Activated CD4-positive, alpha-beta memory T cell treated with anti-CD3 and anti-CD28 coated beads for 36 hours (primary cell): ENCODE measurements at regions not wholly inside any gene's neighbourhood (a gene's known extent, or its start where the extent isn't known, plus 50 kb on each side); places are given as distances from the start of the nearest gene placed in this dataset.
"Not testable (repeated sequence)": the region's sequence is repeated elsewhere in the genome, so short reads cannot be mapped to it uniquely, and the experiment has no call there.

Source experiments
- CTCF ChIA-PET: fragments of 350-600 bp; sonication (Branson Sonifier 250); formaldehyde crosslinking; loops from one replicate; lab custom pipeline; 2021; ENCODE audit warnings: antibody characterized with exemption, inconsistent platforms; lab: Charles Lee
- POLR2A ChIA-PET: fragments of 350-600 bp; sonication (Branson Sonifier 250); formaldehyde crosslinking; loops from one replicate; lab custom pipeline; 2021; ENCODE audit warnings: antibody characterized with exemption; lab: Charles Lee
- DNase-seq: peaks from one replicate; pipeline ENCODE4 v3.0.0-alpha.2; 2020
- H3K27ac Mint-ChIP-seq: one replicate; pipeline ENCODE4 v1.8.0; 2021; ENCODE audit warnings: mixed read lengths
- H3K27me3 Mint-ChIP-seq: one replicate; pipeline ENCODE4 v1.8.0; 2021; ENCODE audit warnings: mixed read lengths
- H3K36me3 Mint-ChIP-seq: one replicate; pipeline ENCODE4 v1.8.0; 2021; ENCODE audit warnings: mixed read lengths
- H3K4me1 Mint-ChIP-seq: one replicate; pipeline ENCODE4 v1.8.0; 2021; ENCODE audit warnings: low read depth, mixed read lengths
- H3K4me3 Mint-ChIP-seq: one replicate; pipeline ENCODE4 v1.8.0; 2021; ENCODE audit warnings: mild to moderate bottlenecking, mixed read lengths
- H3K9me3 Mint-ChIP-seq: one replicate; pipeline ENCODE4 v1.8.0; 2021; ENCODE audit warnings: mixed read lengths
- intact Hi-C: fragments of 100-400 bp; cut with micrococcal nuclease; formaldehyde crosslinking; loops from one replicate; pipeline ENCODE4 v1.15.1; 2023

DNA sequence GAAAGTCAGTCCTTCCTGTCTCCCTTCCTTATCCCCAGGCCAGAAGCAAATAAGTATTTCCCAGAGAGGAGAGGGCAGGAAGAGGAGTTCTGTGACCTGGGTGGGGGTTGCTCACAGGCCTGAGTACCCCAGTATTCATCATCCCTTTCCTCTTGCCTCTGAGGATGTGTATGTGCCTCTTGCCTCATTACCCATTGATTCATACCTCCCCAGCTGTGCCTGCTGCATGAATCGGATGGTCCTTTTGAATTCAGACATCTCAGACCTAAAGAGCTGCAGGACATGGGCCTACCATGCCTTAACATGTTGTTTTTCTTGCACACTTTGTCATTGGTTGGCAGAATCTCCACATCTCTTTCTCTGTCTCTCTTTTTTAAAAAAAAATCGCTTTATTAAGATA is 112.8 kb upstream of the SHB start:
- Mint-ChIP-seq H3K36me3 (no peaks in the 10 kb centered on the region), H3K9me3 (no peaks in the 10 kb centered on the region), H3K4me3 (no peak overlapping the region), H3K27ac (no peak overlapping the region), H3K4me1 (no peaks in the 10 kb centered on the region), H3K27me3 (peaks cover 2% of the 10 kb centered on the region)
- ChIA-PET CTCF (no interaction called here), POLR2A (no interaction called here)
- intact Hi-C loops, result no loop called here
- DNase-seq, result no peak

DNA sequence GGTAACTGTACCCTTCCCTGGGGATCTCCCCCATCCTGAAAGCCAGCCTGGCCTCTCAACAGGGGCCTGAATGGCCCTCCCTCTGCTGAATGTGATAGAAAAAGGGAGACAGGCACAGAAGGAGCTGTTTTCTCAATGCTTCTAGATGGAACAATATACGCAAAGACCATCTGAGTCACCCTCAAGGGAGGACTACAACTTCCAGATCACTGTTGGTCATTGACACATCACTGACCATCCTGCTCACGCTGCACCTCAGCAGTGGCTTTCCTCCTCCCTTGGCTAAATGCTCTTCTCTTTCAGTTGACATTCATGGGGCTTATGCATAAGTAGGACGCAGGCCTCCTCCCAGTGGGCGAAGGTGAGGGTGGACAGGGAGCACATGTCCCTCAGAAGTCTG is 112.2 kb upstream of the SHB start:
- Mint-ChIP-seq H3K27ac (no peak overlapping the region), H3K9me3 (no peaks in the 10 kb centered on the region), H3K4me1 (no peaks in the 10 kb centered on the region), H3K27me3 (peaks cover 2% of the 10 kb centered on the region), H3K4me3 (no peak overlapping the region), H3K36me3 (no peaks in the 10 kb centered on the region)
- ChIA-PET CTCF (no interaction called here), POLR2A (no interaction called here)
- DNase-seq, result no peak
- intact Hi-C loops, result no loop called here

DNA sequence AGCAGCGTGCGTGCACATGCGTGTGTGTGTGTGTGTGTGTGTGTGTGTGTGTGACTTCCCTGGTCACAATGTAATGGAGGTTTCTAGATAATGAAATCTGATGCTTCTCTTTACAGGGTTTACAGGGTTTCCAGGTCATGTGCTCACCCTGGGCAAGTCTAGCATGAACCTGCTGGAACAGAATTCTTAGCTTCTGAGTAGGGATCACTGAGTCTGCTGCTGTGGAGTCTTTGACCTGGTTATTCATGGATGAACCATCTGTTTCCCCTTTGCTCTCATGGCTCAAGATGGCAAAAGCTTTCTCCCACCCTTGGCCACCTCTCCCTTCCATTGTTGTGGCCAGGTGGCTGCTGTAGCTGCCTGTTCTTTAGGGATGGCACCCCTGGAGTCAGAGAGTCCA is 111.6 kb upstream of the SHB start:
- Mint-ChIP-seq H3K27ac (no peak overlapping the region), H3K4me1 (no peaks in the 10 kb centered on the region), H3K36me3 (no peaks in the 10 kb centered on the region), H3K9me3 (no peaks in the 10 kb centered on the region), H3K27me3 (peaks cover 2% of the 10 kb centered on the region), H3K4me3 (no peak overlapping the region)
- DNase-seq, result no peak
- POLR2A ChIA-PET, result no interaction called here
- intact Hi-C loops, result no loop called here
- CTCF ChIA-PET, result interaction anchor here (0.8 to 1.8 kb wide), 2 partner anchors 21 to 92 kb away, joined by 3 to 7 read pairs; no protein-coding TSS in a partner anchor

DNA sequence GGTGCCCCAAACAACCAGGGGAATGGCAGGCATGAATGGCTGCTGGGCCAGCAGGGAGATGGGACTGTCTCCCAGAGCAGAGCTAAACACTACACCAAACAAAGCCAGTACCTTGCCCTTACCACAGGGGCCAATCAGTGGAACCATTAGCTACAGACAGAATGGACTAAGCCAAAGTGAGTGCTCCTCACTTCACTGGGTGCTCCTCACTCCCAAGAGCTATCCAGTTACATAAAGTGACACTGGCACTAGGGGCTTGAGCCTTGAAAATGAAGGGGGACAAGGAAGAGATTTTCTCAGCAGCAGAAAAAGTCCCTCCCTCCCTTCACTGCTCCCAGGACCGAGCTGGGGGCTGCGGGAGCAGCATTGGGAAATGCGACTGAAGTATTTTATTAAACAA is 110.9 kb upstream of the SHB start:
- Mint-ChIP-seq H3K36me3 (no peaks in the 10 kb centered on the region), H3K4me3 (no peak overlapping the region), H3K9me3 (no peaks in the 10 kb centered on the region), H3K27me3 (peaks cover 2% of the 10 kb centered on the region), H3K27ac (no peak overlapping the region), H3K4me1 (no peaks in the 10 kb centered on the region)
- ChIA-PET POLR2A (no interaction called here), CTCF (interaction anchor here (0.8 to 1.8 kb wide), 2 partner anchors 20 to 92 kb away, joined by 3 to 7 read pairs; no protein-coding TSS in a partner anchor)
- intact Hi-C loops, result no loop called here
- DNase-seq, result no peak

DNA sequence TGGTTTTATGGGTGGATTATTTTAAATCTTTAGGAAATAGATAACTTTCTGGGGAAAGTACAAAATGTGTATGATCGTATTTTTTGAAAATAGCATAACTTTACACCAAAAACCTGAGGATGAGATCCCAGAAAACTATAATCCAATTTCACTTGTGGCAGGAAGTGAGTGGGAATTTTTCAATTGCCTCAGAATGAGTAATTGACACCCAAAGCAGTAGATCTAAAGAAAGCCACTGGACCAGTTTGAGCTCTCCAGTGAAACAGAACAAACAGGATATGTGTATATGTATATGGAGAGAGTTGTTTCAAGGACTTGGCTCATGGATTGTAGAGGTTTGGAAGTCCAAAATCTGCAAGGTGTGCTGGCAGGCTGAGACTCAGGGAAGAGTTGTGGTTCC is 109.2 kb upstream of the SHB start:
- Mint-ChIP-seq H3K27ac (no peak overlapping the region), H3K4me3 (no peak overlapping the region), H3K27me3 (peaks cover 3% of the 10 kb centered on the region), H3K36me3 (no peaks in the 10 kb centered on the region), H3K9me3 (no peaks in the 10 kb centered on the region), H3K4me1 (no peaks in the 10 kb centered on the region)
- ChIA-PET POLR2A (no interaction called here), CTCF (no interaction called here)
- DNase-seq, result no peak
- intact Hi-C loops, result no loop called here

DNA sequence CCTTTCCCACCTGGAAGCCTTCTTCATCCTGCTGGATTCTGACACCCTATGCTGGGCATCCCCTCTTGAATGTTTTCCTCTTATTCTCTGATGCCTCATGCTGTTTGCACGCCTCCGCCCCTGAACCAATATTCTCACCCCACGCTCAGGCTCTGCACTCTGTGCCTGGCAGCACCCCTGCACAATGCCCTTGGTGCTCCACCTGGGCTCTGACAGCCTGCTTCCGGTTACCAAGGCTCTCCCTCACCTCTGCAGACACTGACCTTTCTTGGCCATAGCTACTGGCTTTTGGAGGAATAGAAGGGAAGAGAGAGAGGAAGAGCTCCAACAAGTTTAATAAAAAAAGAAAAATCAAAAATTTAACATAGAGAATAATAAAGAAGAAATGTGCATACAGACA is 108.7 kb upstream of the SHB start:
- no peak overlapping the region for H3K4me3 Mint-ChIP-seq
- POLR2A ChIA-PET, result no interaction called here
- DNase-seq, result no peak
- H3K27ac Mint-ChIP-seq, result no peak overlapping the region
- no peaks in the 10 kb centered on the region for H3K9me3 Mint-ChIP-seq
- H3K4me1 Mint-ChIP-seq, result no peaks in the 10 kb centered on the region
- H3K36me3 Mint-ChIP-seq, result no peaks in the 10 kb centered on the region
- H3K27me3 Mint-ChIP-seq, result peaks cover 3% of the 10 kb centered on the region
- CTCF ChIA-PET, result no interaction called here
- intact Hi-C loops, result no loop called here

DNA sequence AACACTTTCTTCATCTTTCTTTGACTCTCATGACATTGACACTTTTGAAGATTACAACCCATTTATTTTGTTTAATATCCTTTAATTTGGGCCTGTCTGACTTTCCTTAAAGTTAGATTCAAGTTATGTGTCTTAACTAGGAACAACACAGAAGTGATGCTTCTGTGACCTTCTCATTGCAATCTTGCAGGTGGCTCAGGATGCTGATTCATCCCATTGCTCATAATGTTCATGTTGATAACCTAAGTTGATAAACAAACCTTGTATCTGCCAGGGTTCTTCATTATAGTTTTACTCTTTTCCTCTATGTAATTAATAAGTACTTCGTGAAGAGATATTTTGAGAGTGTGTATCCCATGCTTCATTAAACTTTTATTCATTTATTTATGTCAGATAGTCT is 107.2 kb upstream of the SHB start:
- Mint-ChIP-seq H3K9me3 (peaks cover 8% of the 10 kb centered on the region), H3K4me3 (no peak overlapping the region), H3K36me3 (peaks cover 3% of the 10 kb centered on the region), H3K27ac (no peak overlapping the region), H3K27me3 (peaks cover 4% of the 10 kb centered on the region), H3K4me1 (no peaks in the 10 kb centered on the region)
- DNase-seq, result no peak
- intact Hi-C loops, result no loop called here
- ChIA-PET CTCF (no interaction called here), POLR2A (no interaction called here)

DNA sequence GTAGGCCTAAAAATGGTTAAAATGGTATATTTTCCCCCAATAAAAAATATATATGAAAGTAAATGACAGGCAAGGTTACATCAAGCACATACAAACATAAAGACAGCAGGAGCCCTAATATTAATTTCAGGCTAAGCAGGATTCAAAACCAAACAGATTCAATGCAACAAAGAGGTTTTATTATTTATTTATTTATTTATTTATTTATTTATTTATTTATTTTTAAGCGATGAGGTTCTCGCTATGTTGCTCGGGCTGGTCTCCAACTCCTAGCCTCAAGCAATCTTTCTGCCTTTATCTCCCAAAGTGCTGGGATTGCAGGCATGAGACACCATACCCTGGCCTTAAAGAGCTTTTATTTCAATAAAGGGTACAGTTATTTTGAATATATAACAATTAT is 106.4 kb upstream of the SHB start:
- intact Hi-C loops, result no loop called here
- Mint-ChIP-seq H3K27ac (no peak overlapping the region), H3K4me1 (no peaks in the 10 kb centered on the region), H3K4me3 (no peak overlapping the region), H3K9me3 (peaks cover 15% of the 10 kb centered on the region), H3K36me3 (peaks cover 5% of the 10 kb centered on the region), H3K27me3 (peaks cover 4% of the 10 kb centered on the region)
- CTCF ChIA-PET, result interaction anchor here (1.1 kb wide), 1 partner anchor 15 kb away, joined by 5 read pairs; no protein-coding TSS in a partner anchor
- no peak for DNase-seq
- POLR2A ChIA-PET, result no interaction called here

DNA sequence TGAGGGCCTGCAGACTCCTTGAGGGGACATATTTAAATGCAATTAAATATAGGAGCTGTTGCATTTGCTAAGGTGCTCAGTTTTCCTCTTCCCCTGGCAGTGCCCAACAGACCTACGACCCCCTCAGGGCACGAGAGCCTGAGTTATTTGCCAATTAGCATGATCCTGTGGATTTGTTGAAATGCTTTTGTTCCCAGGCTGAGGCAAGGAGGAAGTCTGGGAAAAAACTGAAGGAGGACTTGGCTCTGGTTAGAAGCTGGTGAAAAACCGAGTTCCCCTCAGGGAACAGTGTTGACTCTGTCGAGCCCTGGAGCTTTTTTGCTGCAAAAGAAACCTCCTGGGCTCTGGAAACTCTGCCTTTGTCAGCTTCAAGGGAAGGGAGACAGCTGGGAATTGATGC is 103.6 kb upstream of the SHB start:
- Mint-ChIP-seq H3K27me3 (peaks cover 4% of the 10 kb centered on the region), H3K27ac (no peak overlapping the region), H3K4me3 (no peak overlapping the region), H3K4me1 (no peaks in the 10 kb centered on the region), H3K9me3 (peaks cover 26% of the 10 kb centered on the region), H3K36me3 (peaks cover 6% of the 10 kb centered on the region)
- no peak for DNase-seq
- ChIA-PET CTCF (interaction anchor here (1.0 to 1.9 kb wide), 3 partner anchors 11 to 84 kb away, joined by 3 to 7 read pairs (median 4); no protein-coding TSS in a partner anchor), POLR2A (no interaction called here)
- intact Hi-C loops, result no loop called here

DNA sequence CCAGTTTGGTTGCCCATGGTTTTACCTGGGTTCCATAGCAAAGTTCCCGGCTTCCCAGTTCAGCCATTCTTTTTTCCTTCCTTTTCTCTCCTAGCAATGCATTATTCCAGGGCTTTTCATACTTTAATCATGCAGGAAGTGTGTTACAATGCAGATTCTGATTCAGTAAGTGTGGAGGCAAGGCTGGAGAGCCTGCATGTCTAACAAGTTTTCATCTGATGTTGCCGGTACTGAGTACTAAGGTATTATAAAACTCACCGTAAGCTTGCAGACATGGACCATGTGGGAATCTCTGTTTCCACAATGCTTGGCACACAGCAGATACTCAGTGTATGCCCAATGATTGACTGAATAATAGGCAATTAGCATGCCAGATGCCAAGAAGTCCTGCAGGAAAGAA is 102.9 kb upstream of the SHB start:
- peaks cover 6% of the 10 kb centered on the region for H3K36me3 Mint-ChIP-seq
- no peak overlapping the region for H3K27ac Mint-ChIP-seq
- H3K4me1 Mint-ChIP-seq, result no peaks in the 10 kb centered on the region
- intact Hi-C loops, result no loop called here
- POLR2A ChIA-PET, result no interaction called here
- DNase-seq, result no peak
- H3K4me3 Mint-ChIP-seq, result no peak overlapping the region
- peaks cover 26% of the 10 kb centered on the region for H3K9me3 Mint-ChIP-seq
- CTCF ChIA-PET, result interaction anchor here (1.0 to 1.9 kb wide), 3 partner anchors 11 to 83 kb away, joined by 3 to 7 read pairs (median 4); no protein-coding TSS in a partner anchor
- peaks cover 4% of the 10 kb centered on the region for H3K27me3 Mint-ChIP-seq

DNA sequence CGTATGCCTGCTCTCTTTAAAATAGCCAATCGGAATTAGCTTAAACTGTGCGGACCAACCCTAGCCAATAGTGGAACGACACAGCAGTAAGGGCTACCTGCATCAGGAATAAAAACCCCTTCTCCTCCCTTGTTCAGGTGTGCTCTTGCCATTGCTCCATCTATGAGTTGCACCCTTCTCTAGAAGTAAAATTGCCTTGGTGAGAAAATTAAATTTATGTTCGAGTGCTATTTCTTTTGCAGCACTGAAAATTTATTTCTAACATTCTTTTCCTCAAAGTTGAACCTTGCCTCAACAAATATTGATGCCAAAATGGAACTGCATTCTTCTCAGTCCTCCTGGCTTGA is 102.5 kb upstream of the SHB start:
- intact Hi-C loops, result no loop called here
- H3K27ac Mint-ChIP-seq, result no peak overlapping the region
- POLR2A ChIA-PET, result no interaction called here
- H3K4me3 Mint-ChIP-seq, result no peak overlapping the region
- peaks cover 26% of the 10 kb centered on the region for H3K9me3 Mint-ChIP-seq
- CTCF ChIA-PET, result interaction anchor here (1.9 kb wide), 1 partner anchor 12 kb away, joined by 7 read pairs; no protein-coding TSS in a partner anchor
- DNase-seq, result no peak
- peaks cover 4% of the 10 kb centered on the region for H3K27me3 Mint-ChIP-seq
- peaks cover 6% of the 10 kb centered on the region for H3K36me3 Mint-ChIP-seq
- no peaks in the 10 kb centered on the region for H3K4me1 Mint-ChIP-seq

DNA sequence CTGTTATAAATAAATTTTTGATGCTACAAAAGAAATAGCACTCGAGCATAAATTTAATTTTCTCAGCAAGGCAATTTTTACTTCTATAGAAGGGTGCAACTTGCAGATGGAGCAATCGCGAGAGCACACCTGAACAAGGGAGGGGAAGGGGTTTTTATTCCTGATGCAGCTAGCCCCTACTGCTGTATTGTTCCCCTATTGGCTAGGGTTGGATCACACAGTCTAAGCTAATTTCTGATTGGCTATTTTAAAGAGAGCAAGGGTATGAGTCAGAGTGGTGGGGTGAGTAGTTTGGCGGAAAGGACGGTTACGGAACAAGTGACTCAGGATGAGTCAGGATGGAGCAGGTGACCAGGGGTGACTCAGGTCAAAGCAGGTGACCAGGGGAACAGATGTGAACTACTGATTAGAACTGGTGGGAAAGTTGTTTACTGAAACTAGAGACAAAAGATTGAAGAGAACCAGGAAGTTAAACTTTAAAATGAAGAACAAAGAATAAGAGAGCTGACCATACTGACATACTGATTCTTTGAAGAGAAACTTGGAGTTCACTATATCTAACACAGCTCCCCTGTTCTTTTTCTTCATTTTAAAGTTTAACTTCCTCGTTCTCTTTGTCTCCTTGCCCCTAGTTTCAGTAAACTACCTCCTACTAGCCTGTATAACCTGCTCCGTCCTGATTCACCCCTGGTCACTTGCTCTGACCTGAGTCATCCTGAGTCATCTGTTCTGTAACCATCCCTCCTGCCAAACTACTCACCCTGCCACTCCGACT is 101.9 kb upstream of the SHB start:
- CTCF ChIA-PET, result interaction anchor here (1.9 kb wide), 1 partner anchor 11 kb away, joined by 7 read pairs; no protein-coding TSS in a partner anchor
- H3K27ac Mint-ChIP-seq, H3K4me3 Mint-ChIP-seq, H3K27me3 Mint-ChIP-seq, H3K4me1 Mint-ChIP-seq, POLR2A ChIA-PET, H3K36me3 Mint-ChIP-seq, intact Hi-C loops: not testable (repeated sequence)
- peaks cover 26% of the 10 kb centered on the region for H3K9me3 Mint-ChIP-seq
- peak; percentile 43 for DNase-seq

DNA sequence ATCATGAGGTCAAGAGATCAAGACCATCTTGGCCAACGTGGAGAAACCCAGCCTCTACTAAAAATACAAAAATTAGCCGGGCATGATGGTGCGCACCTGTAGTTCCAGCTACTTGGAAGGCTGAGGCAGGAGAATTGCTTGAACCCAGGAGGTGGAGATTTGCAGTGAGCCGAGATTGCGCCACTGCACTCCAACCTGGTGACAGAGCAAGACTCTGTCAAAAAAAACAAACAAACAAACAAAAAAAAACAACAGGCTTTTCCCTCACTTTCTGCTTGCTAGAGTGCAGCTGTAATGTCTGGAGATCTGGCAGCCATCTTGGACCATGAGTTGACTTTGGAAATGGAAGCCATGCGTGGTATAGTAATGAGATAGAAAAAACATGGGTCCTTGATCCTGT is 101.1 kb upstream of the SHB start:
- POLR2A ChIA-PET, DNase-seq, H3K27ac Mint-ChIP-seq, H3K4me3 Mint-ChIP-seq, H3K27me3 Mint-ChIP-seq, H3K4me1 Mint-ChIP-seq, intact Hi-C loops, H3K36me3 Mint-ChIP-seq: not testable (repeated sequence)
- peaks cover 26% of the 10 kb centered on the region for H3K9me3 Mint-ChIP-seq
- CTCF ChIA-PET, result interaction anchor here (1.4 kb wide), 1 partner anchor 9 kb away, joined by 3 read pairs; no protein-coding TSS in a partner anchor
